NCI-H2107 treated with DMSO at 0.1 percent for 48 hours (cell line): ENCODE measurements at regions not wholly inside any gene's neighbourhood (a gene's known extent, or its start where the extent isn't known, plus 50 kb on each side); places are given as distances from the start of the nearest gene placed in this dataset.

Source experiments
- DNase-seq: peaks from one replicate; lab custom pipeline; 2025; ENCODE audit not compliant: unreplicated experiment; lab: John Stamatoyannopoulos, UW

DNA sequence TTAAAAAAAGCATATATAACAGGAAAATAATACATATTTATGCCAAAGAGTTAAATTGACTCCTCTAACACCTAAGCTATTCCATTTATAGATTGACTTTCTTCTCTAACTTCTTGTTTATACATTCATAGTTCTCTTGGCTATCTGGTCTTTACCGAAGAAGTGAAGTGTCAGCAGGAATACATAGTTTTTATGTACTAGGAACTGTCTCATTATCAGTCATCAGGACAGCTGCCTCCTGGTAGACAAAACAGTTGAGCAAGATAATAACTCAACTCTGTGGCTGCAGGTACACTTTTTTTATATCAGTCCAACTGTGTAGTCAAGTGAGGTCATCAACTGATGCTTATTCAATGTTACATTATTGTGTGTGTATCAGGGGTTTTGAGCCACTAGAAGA, 1436.0 kb upstream of the NUDT12 start:
- DNase-seq = no peak

DNA sequence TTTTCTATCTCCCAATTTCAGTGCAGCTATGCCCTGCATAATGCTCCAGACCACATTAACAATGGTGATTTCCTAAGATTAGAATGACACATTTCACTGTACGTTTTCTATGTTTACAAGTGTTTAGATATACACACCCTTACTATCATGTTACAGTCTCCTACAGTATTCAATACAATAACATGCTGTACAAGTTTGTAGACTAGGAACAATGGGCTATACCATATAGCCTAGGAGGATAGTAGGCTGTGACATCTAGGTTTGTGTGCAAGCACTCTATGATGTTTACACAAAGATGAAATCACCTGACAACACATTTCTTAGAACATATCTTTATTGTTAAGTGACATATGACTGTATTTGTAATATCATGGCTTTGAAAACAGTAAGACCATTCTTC, 1435.6 kb upstream of the NUDT12 start:
- no peak for DNase-seq

DNA sequence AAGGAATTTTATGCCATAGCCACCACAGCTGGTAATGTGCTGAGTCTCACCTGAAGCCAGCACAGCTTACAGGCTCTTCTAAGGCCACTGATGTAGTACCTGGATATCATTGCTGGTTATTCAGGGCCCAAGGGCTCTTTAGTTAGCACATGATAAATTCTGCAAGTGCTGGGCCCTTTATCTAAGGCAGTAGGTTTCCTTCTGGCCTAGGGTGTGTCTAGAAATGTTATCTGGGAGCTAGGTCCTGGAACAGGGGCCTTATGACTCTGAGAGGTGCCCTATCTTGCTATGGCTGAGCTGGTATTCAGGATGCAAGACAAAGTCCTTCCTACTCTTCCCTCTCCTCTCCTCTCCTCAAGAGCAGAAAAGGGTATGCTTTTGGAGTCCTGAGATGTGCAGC, 1424.5 kb upstream of the NUDT12 start:
- DNase-seq = no peak

DNA sequence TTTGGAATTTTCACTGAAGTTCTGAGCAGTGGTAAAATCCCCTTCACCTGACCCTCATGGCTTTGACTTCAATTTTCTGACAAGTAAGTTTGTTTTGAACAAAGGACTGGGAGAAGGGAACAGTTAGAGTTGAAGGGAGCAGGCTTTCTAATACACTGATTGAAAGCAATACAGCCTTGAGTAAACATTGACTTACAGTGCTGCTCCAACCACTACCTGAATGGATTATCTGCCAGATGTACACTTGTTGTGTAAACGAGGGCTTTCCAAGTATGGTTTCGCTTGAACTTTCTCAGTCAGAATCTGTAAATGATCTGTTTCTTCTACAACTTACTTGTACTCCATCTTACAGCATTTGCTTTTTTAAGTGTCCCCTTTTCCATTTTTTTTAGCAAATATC, 1414.9 kb upstream of the NUDT12 start:
- DNase-seq = no peak

DNA sequence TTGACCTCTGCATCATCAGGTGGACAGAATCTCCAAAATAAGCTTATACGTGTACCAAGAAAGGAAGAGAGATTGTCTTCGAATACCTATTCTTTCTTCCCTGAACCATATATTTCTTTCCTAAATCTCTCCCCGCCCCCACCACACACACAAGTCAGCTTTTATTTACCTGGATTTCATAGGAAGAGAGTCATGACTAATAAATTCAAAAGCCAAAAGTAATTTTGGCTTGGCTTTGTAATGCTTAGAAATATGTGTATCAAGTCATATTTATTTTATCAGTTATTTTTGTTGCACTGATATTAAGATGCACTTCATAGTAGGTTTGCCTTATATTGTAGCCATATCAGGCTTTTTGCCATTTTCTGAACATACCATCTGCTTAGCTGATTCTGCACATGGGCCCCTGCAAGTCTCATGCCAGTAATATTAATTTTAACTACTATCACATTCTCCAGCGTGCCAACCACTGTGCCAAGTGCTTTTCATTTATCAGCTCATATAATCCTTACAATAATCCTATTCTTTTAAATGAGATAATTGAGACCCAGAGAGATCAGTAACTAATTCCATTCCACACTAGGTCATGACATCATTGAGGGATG, 1405.3 kb upstream of the NUDT12 start:
- no peak for DNase-seq

DNA sequence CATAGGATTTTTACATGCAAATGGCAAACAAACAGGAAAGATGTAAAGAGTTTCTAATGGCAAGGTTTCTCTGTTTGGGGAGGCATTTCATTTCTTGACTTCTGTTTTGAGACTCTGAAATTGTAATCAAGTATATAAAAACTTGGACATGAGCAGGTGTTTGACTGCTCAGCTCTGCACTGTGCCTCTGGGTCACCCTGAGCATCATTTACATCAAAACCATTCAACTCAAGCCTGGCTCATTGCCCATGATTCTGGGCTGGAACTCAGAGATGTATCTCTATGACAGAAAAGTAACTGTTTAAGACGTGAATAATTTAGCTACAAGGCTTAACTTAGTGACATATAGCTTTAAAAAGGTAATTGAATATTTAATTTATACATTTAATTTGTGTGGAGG, 1402.4 kb upstream of the NUDT12 start:
- DNase-seq = no peak

DNA sequence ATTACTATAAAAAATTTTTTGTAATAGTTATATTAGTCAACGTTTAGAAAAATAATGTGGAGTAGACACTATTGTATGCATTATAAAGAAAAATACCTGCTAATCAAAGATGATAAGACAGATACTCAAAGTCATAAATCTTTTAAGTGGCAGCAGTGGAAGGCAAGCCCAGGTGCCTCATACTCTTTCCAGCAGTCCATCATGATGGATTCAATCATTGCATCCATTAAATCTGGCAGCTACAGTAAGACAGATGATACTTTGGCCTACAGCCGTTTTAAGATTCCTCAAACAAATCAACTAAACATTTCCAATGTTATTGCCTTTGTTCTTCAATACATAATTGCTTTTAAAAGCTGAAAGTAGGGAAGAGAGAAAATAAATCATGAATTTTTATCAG, 1392.9 kb upstream of the NUDT12 start:
- no peak for DNase-seq

DNA sequence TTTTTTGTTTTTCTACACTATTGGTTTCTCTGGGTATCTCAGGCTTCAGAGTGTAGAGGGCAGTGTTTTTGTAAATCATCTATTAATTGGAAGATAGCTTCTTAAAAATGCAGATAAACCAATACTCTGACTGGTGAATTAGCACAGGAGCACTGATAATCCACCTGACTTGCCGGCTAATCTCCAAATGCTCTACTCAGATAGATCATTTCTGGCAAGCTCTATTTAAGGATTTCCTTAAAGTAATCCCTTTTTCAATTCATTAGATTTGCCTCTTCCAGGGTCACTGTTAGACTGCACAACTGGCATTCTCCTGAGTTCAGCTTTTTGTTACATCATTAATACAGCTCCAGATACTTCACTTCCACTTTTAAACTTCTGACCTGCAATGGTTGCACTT, 1390.3 kb upstream of the NUDT12 start:
- no peak for DNase-seq

DNA sequence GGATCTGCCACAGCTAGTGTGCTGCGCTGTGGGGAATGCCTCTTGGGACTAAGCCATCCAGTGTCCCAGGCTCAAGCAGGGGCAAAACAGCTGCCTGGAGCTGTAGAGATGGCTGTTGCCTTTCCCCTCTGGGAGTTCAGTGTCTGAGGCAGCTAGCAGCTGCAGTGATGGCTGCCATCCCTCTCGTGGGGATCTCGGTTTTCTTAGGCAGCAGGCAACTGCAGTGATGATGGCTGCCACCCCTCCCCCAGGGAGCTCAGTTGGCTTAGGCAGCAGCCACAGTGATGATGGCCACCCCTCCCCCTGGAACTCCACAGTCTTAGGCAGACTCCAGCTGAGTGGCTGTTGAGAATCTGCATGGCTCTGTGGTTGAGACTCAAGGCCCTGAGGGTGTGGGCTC, 1389.2 kb upstream of the NUDT12 start:
- no peak for DNase-seq

DNA sequence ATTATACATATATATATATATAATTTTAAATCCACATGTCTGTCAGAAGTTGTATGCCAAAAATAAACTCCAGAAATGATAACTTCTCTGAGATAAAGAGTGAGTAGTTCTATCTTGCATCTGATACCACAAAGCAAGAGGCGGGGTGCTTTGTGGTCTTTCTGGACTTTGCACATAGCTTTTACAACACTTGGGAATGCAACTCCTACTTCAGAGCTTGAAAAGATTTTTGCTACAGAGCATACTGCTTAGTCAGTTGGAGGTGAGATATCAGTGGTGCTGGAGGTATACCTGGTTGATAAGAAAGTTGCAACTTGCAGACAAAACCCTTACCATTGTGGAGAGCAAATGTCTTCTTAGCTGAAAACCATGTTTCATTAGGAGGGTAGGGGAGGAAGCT, 1384.5 kb upstream of the NUDT12 start:
- no peak for DNase-seq

DNA sequence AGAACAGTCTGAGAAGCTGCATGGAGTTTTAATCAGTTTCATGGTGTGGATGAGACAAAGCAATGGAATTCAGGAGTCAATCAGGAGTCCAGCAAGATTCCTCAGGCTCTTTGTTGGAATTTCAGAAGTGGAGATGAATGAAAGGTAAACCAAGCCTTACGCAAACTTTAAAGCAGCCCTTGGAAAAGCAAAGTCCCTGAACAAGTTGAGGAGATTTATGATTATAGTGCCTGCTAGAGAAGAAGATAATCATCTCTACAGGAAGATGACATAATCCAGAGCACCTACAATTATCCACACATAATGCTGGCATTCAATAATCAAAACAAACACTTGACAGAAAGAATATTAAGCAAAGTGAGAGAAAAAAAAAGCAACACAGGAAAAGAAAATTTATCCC, 1380.1 kb upstream of the NUDT12 start:
- no peak for DNase-seq

DNA sequence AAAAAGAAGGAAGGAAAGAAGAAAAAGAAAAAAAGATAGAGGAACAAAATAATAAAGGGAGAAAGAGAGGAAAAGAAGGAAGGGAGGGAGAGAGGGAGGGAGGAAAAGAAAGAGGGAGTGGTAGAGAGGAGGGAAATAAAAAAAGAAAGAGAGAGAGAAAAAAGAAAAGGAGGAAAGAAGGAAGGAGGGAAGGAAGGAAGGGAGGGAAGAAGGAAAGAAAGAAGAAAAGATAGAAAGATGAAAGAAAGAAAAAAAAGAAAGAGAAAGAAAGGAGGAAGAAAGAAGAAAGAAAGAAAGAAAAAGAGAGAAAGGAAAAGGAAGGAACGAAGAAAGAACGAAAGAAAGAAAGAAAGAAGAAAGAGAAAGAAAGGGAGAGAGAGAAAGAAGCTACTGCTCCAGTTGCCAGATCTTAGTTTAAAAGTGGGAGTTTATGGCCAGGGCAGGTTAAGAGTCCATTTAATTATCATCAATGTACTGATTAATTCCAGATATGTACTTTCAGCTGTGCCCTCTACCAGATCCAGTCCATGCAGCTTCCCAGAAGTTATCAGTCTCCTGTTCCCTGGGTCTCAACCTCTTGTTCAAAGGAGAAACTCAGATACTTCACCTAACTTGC, 1378.5 kb upstream of the NUDT12 start:
- DNase-seq = no peak

DNA sequence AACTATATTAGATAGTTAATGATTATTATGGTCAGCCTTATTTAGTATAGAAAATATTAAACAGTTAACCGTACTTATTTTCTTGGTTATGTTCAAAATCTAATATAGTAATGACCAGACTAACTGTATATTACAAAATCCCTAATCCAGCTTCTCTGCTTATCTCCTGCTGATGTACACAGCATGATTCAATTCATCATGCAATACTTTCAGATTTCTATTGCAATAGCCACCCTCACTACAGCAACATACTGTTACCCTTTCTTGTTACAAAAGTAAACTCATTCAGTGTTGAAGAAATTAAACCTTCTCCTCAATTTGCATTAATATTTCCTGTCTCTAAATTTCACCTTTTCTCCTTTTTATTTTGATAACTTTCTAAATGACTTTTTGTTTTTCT, 1375.0 kb upstream of the NUDT12 start:
- DNase-seq = no peak

DNA sequence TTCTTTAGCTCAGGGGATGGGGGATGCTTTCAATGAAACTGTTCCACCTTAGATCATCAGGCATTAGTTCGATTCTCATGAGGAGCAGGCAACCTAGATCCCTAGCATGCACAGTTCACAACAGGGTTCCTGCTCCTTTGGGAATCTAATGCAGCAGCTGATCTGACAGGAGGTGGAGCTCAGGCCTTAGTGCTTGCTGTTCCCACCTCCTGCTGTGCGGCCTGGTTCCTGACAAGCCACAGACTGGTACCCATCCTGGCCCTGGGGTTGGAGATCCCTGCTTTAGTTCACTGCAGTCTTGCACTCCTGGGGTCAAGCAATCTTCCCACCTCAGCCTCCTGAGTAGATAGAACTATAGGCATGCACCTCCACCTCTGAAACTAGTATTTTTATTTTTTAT, 1369.8 kb upstream of the NUDT12 start:
- DNase-seq = no peak

DNA sequence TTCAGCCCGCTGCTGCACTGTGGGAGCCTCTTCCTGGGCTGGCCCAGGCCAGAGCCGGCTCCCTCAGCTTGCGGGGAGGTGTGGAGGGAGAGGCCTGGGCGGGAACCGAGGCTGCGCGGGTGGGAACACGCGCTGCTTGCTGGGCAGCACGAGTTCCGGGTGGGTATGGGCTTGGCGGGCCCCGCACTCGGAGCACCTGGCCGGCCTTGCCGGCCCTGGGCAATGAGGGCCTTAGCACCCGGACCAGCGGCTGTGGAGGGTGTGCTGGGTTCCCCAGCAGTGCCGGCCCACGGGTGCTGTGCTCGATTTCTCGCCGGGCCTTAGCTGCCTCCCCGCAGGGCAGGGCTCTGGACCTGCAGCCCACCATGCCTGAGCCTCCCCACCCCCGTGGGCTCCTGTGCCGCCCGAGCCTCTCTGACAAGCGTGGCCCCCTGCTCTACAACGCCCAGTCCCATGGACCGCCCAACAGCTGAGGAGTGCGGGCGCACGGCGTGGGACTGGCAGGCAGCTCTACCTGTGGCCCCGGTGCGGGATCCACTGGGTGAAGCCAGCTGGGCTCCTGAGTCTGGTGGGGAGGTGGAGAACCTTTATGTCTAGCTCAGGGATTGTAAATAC, 1366.4 kb upstream of the NUDT12 start:
- no peak for DNase-seq

DNA sequence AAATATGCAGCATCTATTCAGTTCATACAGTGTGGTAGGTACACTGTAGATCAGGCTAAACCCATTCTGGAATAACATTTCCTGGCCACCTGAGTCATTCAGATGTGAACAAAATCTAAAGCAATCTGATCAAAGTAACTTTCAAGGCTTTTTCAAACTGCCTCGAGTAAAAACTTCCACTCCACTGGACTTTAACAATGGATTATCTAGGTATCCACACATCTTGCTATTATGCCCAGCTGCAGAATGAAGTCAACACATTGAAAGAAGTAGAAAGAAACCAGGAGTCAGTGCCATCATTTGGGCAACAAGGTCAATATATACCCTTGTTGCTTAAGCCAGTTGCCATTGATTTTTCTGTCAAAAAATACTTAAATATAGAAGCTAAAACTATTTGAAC, 1352.6 kb upstream of the NUDT12 start:
- DNase-seq = no peak

DNA sequence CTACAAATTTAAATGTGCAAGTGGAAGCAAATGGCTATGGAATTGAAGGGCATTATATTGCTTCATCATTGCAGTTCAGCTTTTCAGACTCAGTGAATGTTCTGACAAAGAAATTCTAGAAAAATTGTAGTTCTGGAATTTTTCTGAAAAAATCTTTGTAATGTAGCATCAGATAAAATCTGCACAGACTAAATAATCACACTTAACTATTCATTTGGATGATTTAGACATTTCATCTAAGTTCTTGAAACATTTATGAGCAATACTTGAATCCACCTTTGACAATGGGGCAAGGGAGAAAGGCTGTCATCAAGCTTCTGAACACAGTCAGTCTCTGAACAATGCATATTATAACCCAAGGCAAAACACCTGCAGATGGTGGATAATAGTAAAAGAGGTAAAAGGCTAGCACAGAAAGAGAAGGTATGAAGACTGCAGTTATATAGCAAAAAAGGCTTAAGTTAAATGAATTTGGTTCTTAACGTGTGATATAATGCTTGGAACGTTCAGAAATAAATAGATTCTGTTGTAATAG, 1352.0 kb upstream of the NUDT12 start:
- DNase-seq = no peak

DNA sequence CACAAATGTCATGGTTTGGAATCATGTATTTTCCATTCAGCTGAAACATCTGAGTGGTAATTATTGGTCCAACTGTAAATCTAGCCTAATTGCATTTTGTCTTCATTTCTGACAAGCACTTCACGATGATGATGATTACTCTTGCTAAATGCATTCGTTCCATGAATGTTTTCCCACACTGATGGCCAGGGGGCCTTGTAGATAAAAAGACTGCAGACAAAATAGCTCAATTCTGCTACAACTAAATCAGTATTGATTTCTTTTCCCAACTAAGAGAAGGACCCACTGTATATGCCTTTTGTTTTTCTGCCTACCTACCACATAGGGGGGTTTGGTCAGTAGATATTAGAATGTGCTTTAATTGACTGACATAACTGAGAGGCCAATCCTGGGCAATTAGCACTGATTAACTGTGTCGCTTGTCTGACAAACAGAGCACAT, 1351.3 kb upstream of the NUDT12 start:
- no peak for DNase-seq

DNA sequence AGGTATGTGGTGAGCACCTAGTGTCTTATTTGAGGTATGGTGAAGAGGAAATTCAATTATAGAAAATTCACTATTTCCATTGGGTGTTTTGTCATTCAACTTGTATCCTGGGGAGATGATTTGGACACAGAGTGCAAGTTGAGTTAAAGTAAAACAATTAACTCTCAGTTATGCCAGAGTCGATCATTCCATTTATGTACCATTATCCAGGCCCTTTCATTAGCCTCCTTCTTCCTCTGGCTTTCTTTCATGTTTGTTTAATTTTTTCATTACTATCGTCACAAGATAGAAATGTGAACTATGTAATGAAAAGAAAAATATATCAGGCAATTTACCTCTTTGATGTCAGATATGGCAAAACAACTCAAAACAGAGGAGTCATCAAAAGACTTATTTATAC, 1347.2 kb upstream of the NUDT12 start:
- no peak for DNase-seq

DNA sequence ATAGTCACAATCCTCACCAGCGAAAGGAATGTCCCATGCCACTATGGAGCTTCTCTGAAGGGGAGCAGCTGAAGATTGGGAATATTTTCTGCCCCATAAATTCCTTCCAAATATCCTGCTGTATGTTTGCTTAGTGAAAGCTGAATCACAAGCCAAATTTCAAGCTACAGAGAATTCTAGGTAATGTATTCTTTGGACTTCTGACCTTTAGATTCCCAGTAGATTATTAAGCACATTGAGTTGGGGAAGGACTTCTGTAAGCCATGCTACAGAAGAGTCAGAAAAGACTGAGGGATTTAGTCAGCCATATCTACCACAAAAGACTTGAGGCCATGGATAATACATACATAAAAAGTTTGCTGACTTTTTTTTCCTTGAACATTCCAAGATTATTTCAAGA, 1342.0 kb upstream of the NUDT12 start:
- no peak for DNase-seq

DNA sequence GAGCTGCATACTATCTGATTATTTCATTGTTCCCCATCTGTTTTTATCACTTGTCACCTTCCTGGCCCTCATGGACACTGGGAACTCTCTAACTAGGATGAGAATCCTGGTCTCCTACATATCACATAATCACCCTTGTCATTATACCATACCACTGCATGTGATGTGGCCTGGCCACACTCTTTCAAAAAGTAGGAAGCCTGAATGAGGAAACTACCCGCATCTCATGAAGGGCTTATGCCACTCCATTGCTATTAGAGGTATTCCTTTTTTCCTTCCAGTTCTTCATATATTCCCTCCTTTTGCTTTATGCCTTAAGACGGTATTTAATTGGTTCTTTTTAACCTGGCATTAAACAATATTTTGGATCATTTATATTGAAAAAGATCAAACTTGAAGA, 1341.4 kb upstream of the NUDT12 start:
- no peak for DNase-seq

DNA sequence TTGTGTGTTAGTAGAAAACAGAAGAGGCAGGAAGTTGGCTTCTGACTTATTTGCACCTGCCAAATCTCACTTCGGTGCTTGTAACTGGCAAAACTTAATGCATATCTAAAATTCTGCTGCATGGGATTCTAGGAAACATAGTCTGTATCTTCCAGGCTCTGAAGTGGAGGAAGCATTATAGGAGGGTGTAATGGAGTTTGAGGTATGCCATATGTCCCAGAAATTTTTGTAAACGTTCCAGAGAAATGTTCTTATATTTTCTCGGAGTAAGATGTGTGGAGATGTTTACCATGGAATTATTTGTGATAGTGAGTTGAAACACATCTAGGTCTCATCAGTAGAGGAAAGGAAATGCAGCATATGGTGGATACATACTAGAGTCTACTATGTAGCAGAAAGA, 1329.0 kb upstream of the NUDT12 start:
- no peak for DNase-seq

DNA sequence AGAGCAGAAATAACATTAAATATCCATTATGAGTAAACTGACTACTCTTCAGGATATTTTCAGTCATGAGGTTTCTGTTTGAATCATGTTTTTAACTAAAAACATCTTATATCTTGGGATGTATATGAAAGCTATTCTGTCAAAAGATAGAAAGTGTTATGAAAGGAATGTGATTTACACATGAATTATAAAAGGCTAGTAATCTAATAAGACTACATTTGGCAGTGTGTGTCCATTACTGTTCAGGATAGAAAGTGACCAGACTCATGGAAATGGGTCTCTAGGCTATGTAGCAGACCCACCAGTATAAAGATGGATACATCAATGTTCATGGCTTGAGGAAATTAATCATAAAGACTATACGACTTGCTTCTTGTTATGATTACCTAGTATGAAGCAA, 1328.2 kb upstream of the NUDT12 start:
- DNase-seq = no peak
